ENCODE measurements at regions not wholly inside any gene's neighbourhood (a gene's known extent, or its start where the extent isn't known, plus 50 kb on each side); places are given as distances from the start of the nearest gene placed in this dataset.

DNA sequence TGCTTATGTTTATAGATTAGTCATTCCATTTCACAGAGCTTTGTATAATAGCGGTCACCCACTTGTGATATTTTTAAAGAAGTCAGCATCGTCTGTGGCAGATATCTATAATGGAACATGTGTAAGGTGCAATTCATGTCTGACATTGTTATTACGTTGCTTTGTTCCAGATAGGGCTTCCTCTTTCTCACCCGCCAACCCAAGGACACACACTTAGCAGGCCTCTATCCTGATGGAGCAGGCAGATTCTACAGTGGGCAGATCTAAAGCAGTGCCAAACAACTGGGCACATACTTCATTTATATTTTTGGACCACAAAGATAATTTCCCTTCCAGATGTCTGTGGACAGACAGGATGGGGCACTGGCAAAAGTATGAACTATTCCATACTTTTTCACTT is 573.1 kb downstream of the TDRD15 start:
- H3K36me3 ChIP-seq (replicated peaks; ENCODE audit: low read depth, low read length): no peaks in the 10 kb centered on the region
- H2AFZ ChIP-seq (ENCODE audit: low read depth, low read length): no peak overlapping the region
- no peak overlapping the region for H3K27ac ChIP-seq (ENCODE audit: low read length)
- H3K9me3 ChIP-seq (ENCODE audit: insufficient read depth, low read length): no peaks in the 10 kb centered on the region
- H3K4me3 ChIP-seq (ENCODE audit: low read length): no peak overlapping the region
- H3K79me2 ChIP-seq (ENCODE audit: low read length): no peaks in the 10 kb centered on the region
- TF ChIP-seq EZH2phosphoT487 (IDR thresholded peaks at IDR 0.05; ENCODE audit: low read depth): no peak
- no peak for TF ChIP-seq CTCF (IDR thresholded peaks at IDR 0.05; ENCODE audit: low read depth, low read length)
- H4K20me1 ChIP-seq (ENCODE audit: insufficient read depth, low read length): no peaks in the 10 kb centered on the region
- no peak overlapping the region for H3K9ac ChIP-seq (ENCODE audit: low read length)
- no peak overlapping the region for H3K4me2 ChIP-seq (ENCODE audit: low read length)
- H3K27me3 ChIP-seq (ENCODE audit: low read depth, low read length): no peaks in the 10 kb centered on the region
- H3K4me1 ChIP-seq (ENCODE audit: low read length): no peaks in the 10 kb centered on the region

DNA sequence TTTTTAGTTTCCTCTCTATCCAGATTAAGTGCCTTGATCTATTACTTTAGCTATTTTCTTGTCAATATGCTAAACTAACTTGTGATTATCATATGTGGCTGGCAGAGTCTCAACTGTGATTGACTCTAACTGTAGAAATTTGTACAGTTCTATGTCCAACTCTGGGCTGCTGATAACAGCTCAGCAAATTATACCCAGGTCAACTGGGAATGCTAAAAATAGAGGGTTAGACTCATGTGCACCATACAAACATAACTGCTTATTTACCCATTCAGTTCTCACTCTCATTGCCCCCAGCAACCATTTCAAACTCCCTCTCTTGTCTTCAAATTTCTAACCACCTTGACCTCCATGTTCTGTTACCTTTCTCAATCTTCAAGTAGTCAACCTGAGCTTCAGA is 576.9 kb downstream of the TDRD15 start:
- no peak for TF ChIP-seq CTCF (IDR thresholded peaks at IDR 0.05; ENCODE audit: low read depth, low read length)
- TF ChIP-seq EZH2phosphoT487 (IDR thresholded peaks at IDR 0.05; ENCODE audit: low read depth): no peak
- Histone ChIP-seq H2AFZ (ENCODE audit: low read depth, low read length) (no peak overlapping the region), H4K20me1 (ENCODE audit: insufficient read depth, low read length) (no peaks in the 10 kb centered on the region), H3K4me3 (ENCODE audit: low read length) (no peak overlapping the region), H3K4me1 (ENCODE audit: low read length) (no peaks in the 10 kb centered on the region), H3K27ac (ENCODE audit: low read length) (no peak overlapping the region), H3K79me2 (ENCODE audit: low read length) (no peaks in the 10 kb centered on the region), H3K9me3 (ENCODE audit: insufficient read depth, low read length) (no peaks in the 10 kb centered on the region), H3K9ac (ENCODE audit: low read length) (no peak overlapping the region), H3K36me3 (replicated peaks; ENCODE audit: low read depth, low read length) (no peaks in the 10 kb centered on the region), H3K27me3 (ENCODE audit: low read depth, low read length) (no peaks in the 10 kb centered on the region), H3K4me2 (ENCODE audit: low read length) (no peak overlapping the region)

DNA sequence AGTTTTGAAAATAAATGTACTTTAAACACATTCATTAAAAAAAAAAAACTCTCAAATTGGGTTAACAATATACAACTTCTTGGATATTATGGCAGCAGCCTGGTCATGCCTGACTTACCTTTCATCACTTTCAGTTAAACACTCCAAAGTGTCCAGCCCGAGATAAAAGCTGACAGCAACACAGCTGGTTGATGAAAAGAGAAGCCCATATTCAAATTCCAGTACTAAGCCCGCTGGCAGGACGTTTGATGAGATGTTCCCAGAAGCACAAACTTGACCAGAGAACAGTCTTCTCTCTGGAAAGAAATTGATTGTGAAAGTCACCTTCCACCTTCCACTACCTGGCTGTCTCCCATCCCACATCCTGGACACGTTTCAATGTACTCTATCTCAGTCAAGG is 586.3 kb downstream of the TDRD15 start:
- Histone ChIP-seq H3K4me1 (ENCODE audit: low read length) (no peaks in the 10 kb centered on the region), H3K9me3 (ENCODE audit: insufficient read depth, low read length) (no peaks in the 10 kb centered on the region), H3K27ac (ENCODE audit: low read length) (no peak overlapping the region), H3K9ac (ENCODE audit: low read length) (no peak overlapping the region), H3K4me2 (ENCODE audit: low read length) (no peak overlapping the region), H3K4me3 (ENCODE audit: low read length) (no peak overlapping the region), H2AFZ (ENCODE audit: low read depth, low read length) (no peak overlapping the region), H3K27me3 (ENCODE audit: low read depth, low read length) (no peaks in the 10 kb centered on the region), H4K20me1 (ENCODE audit: insufficient read depth, low read length) (no peaks in the 10 kb centered on the region), H3K79me2 (ENCODE audit: low read length) (no peaks in the 10 kb centered on the region), H3K36me3 (replicated peaks; ENCODE audit: low read depth, low read length) (no peaks in the 10 kb centered on the region)
- no peak for TF ChIP-seq CTCF (IDR thresholded peaks at IDR 0.05; ENCODE audit: low read depth, low read length)
- TF ChIP-seq EZH2phosphoT487 (IDR thresholded peaks at IDR 0.05; ENCODE audit: low read depth): no peak

DNA sequence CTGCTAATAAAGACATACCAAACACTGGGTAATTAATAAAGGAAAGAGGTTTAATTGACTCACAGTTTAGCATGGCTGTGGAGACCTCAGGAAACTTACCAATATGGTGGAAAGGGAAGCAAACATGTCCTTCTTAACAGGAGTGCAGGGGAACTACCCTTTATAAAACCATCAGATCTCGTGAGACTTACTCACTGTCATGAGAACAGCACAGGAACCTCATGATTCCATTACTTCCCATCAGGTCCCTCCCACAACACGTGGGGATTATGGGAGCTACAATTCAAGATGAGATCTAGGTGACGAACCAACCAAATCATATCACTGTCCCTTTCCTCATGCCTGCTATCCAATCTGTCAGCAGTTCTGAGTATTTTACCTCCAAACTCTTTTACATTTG is 586.7 kb downstream of the TDRD15 start:
- Histone ChIP-seq H3K79me2 (ENCODE audit: low read length) (no peaks in the 10 kb centered on the region), H2AFZ (ENCODE audit: low read depth, low read length) (no peak overlapping the region; the same call in 1 of the 2 replicates), H4K20me1 (ENCODE audit: insufficient read depth, low read length) (no peaks in the 10 kb centered on the region), H3K9ac (ENCODE audit: low read length) (no peak overlapping the region), H3K9me3 (ENCODE audit: insufficient read depth, low read length) (no peaks in the 10 kb centered on the region), H3K4me1 (ENCODE audit: low read length) (no peaks in the 10 kb centered on the region), H3K4me3 (ENCODE audit: low read length) (no peak overlapping the region), H3K27ac (ENCODE audit: low read length) (no peak overlapping the region), H3K36me3 (replicated peaks; ENCODE audit: low read depth, low read length) (no peaks in the 10 kb centered on the region), H3K27me3 (ENCODE audit: low read depth, low read length) (no peaks in the 10 kb centered on the region), H3K4me2 (ENCODE audit: low read length) (no peak overlapping the region)
- no peak for TF ChIP-seq EZH2phosphoT487 (IDR thresholded peaks at IDR 0.05; ENCODE audit: low read depth)
- no peak for TF ChIP-seq CTCF (IDR thresholded peaks at IDR 0.05; ENCODE audit: low read depth, low read length)
